HG03175 (cell line): ENCODE measurements at regions not wholly inside any gene's neighbourhood (a gene's known extent, or its start where the extent isn't known, plus 50 kb on each side); places are given as distances from the start of the nearest gene placed in this dataset.

ENCODE experiments used
- ATAC-seq: cut with Tn5 transposase; IDR thresholded peaks from one replicate; pipeline ENCODE4 v1.9.1; 2021; ENCODE audit warnings: mild to moderate bottlenecking, moderate library complexity; ENCODE audit not compliant: unreplicated experiment

DNA sequence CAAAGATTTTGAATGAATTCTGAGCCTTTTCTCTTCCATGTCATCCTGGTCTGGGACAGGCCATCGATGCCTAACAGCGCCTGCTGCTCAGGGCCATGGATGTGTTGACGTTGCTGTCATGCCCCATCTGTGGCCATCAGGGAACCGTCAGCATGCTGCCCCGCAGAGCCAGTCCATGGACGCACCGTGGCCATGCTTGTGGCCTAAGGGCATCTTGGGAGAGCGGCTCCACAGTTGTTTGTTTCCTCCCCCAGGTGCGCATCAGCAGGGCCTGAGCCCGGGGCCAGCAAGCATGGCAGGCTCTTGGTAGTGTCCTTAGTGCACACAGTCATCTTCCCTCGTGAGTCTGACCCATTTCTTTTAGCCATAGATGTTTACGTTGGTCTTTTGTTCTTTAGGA lies 142.7 kb downstream of the VAPA start:
- ATAC-seq = no peak

DNA sequence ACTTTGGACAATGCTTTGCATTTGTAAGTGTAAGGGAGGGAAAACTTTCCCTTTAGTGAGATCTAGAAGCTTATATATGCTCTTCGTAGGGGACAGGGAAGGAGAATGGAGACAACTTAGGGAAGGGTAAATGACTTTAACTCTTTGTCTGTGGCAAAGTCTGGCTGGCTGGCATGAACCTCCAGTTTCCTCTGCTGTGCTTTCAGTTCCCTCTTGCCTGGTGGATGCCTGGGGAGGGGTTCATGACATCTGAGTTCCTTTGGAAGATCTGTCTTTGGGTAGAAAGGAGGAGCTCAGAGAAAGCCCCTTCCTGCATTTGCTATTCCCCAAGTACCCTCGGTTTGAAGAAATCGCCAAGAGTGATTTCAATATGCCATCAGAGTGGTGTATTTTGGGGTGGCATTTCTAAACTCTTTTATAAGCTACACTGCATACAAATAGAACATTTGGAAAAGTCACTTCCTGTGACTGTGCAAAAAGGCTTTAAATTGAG lies 143.6 kb downstream of the VAPA start:
- ATAC-seq = no peak

DNA sequence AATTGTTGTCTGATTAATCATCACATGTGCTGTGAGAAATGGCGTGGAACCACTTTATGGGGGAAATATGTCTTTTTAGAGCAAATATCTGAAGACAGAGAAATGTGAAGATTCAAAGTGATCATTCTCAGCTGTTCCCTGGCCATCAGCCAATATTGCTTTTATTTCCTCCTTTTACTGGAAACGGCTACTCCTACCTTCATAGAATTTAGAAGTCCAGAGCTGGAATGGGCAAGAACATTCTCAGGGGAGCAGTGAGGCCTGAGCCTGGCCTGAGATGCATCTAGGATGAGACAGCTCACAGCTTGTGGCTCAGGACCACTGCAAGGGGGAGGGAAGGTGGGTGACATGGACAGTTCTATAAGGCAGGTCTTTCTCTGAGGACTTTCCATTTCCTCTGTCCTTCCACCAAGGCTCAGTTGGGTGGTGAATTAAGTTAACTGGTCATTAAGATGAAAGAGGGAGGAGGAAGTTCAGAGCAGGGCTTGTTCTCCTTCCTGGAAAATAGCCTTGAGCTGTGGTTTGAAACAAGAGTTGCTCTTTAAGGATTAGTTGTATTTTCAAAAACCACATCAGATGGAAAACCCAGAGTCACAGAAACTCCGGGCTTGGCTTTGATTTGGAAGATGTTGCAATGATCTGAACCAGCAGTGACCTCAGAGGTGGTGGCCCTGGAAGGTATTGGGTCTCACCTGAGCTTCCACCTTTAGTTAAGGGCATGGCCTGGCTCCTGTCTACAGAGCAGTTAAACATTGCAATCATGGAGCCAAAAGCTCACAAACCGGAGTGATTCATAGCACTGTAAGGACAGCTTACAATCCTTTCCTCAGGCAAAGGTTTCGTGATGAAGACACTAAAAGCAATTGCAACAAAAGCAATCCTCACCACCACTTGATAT lies 144.3 kb downstream of the VAPA start:
- no peak for ATAC-seq

GRCh38 chr18:10059610-10060468 lies 146.0 kb downstream of the VAPA start:
- ATAC-seq = no peak

GRCh38 chr18:10060469-10060782 lies 146.6 kb downstream of the VAPA start:
- no peak for ATAC-seq

GRCh38 chr18:10060841-10061240 lies 147.0 kb downstream of the VAPA start:
- ATAC-seq = no peak

- ATAC-seq = no peak
Measured at GRCh38 chr18:10061566-10062140, 147.8 kb downstream of the VAPA start.

DNA sequence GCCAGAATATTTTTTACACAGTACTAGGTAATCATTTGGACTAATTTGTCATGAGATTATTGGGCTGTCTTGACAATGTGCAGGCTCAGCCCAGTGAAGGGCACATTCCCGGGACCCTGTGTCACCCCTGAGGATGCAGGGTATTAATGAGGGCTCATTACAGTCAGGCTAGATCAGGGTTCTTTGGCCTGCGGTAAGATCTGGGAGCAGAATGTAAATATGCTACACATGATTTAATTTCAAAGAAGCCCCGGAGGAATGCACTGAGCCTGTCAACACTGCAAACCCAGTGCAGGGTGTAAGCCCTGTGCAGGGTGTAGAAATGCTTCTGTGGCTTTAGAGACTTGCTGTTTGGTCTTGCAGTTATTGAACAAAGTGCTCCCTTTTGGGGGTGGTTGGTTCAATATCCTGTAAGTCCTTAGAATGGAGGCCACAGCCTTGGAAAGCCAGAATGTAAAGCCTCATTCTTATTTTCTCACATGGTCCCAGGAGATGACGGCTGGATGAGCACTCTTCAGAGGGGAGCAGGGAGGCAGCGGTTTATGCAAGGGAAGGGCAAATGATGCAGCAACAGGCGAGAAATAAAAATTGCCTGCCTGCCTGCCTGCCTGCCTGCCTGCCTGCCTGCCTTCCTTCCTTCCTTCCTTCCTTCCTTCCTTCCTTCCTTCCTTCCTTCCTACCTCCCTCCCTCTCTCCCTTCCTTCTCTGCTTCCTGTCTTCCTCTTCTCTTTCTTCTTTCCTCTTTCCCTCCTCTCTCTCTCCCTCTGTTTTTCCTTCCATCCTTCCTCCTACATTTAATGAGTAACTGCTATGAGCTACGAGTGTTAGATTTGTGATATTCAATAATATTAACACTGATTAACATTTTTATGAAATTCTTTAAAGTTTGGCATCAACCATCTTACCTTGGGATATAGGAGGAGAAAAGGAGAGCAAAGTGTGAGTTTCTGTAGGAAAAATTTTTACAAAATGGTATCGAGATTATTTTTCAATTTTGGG lies 148.8 kb downstream of the VAPA start:
- ATAC-seq = no peak

- no peak for ATAC-seq
Measured at GRCh38 chr18:10063489-10063888, 149.7 kb downstream of the VAPA start.

DNA sequence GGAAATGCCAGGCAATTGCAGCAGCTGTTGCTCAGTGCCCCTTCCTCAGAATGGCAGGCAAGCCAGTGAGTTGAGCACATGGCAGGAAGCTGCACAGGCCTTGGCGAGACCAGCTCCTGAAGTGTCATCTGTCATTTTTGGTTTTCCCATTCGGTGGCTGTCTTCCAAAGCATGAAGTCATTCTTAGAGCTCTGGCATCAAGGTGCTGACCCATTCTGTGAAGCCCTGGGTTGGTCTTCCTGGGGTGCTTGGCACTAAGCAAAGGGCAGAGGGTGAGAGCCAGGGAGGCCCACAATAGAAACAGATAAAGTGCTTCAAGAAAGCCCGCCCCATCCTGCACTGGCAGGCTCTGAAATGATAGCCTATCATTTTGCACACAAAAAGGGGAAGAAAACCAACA lies 150.5 kb downstream of the VAPA start:
- no peak for ATAC-seq

- ATAC-seq = no peak
Measured at GRCh38 chr18:10065296-10065695, 151.5 kb downstream of the VAPA start.

DNA sequence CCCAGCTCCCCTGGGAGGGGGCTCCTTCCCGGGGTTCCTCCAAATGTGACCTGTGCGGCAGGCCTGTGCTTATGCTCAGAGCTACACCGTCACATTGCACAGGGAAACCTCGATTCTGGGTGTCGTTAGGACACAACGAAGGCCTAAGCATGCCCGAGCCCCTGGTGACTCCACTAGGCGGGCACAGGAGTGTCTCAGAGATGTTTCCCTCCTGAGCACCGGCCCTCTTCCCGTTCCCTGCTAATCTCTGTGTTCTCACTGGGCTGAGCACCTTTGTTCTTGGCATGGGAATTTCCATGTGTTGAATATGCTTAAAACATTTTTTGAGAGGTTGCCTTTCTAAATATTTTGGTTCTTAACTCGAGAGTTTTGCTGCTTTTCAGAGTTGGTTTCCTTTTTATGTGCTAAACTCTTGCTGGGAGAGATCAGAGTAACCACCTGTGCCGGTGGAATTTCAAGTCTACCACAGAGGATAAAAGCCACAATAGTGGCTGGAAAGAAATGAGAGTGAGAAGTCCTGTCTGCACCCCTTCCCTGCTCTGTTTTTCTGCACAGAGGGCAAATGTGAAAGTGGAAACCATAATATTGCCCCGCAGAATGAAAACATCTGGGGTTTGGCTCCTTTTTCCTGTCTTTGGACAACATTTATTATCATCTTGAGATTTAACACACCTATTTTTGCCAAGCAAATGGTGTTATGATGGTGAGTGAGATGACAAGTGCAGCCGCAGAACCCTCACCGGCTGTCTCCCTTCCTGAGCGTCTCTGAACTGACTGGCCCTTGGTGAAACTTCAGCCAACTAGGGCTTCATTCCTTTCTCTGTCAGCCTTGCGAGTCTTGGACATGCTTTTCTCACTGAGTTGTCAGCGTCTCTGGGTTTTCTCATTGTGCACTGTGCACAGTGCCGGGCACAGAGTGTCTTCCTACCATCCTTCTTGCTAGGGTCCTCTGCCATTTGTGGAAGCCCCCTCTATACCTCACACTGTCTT lies 154.1 kb downstream of the VAPA start:
- ATAC-seq = no peak

DNA sequence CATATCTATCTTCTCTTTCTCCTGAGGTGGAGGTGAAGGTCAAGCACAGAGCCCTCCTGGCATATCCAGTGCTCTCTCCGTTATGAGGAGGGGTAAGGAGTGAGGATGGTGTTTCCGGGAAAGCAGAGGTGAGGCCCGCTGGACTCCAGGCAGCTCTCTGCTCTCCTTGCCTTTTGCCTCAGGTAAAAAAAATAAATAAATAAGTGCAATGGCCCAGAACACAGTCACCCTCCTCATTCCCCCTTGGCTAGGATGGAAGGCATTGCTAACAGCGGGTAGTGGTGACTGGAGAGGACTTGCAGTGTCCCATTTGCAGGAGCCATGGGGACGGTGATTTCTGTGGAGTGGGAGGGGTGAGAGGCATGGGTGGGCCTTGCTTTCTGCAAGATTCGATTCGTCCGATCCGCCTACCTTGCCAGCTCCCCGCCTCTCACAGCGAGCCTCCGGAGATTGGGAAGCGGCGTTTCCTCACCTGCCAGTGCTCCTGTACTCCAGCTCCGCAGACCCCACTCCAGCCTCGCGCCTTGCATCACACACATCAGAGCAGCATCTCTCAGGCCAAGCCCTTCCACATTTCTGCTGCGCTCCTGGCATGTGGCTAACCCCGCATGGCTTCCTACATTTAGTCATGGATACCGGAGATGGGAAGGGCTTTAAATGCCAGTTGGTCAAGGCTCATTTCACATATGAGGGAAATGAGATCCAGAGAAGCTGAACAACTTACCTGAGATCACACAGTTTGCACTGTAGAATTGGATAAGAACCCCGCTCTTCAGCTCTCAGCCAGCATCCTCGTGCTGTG lies 155.2 kb downstream of the VAPA start:
- no peak for ATAC-seq

DNA sequence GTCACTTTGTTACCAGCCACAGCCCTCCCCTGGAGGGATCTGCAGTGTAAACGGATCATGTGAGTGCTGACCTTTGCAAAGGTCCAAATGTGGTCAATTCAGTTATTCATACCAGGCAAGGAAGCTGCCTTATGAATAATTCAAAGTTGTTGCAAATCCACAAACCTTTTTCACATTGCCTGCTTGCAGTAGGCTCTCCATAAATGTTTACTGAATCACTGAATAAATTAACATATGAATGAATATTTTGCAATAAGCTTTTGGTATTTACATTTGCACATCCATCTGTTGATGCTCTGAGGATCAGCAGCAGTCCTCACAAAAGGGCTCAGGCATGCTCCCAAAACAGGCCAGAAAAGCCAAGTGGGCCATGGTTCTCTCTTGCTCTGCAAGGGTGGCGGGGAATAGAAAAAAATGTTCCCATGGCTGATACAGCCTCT lies 156.8 kb downstream of the VAPA start:
- ATAC-seq = no peak

DNA sequence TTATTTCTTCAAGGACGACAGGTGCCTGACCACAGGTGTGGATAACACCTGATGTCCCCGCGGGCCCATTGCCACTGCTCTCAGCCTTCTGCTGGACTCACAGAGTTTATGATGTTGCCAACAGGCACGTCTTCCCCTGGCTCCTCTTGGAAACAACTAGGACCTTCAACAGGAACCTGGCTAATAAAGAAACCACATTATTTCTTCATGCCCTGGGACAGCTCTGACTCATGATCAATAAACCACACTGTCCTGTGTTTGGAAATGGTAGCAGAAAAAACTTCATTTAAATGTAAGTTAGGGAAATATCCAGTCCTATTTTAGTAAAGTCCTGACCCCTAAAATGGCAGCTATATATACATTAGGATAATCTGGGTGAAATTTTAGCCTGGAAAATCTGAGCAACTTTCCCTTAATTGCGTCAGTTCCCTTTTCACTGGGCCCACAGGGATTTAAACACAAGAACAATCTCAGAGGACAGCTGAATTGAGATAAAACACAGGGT lies 158.9 kb downstream of the VAPA start:
- ATAC-seq = no peak

DNA sequence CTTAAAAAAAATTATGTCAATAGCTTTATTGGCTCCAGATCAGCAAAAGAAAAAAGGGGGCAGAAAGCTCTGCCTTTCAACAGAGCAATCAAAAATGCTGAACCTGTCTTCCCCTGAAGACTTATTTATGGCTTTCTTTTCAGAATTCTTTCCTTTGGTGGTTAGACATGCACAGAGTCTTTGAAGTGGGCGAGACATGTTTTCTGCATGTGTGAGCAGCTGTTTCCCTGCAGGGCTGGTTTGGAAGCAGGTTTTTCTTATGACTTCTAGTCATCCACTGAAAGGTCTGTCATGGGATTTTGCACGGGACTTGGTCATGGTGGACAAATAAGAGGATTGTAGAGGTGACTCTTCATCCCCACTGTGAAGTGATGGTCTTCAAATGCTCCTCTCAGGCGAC lies 160.3 kb downstream of the VAPA start:
- no peak for ATAC-seq

GRCh38 chr18:10074728-10075127 lies 160.9 kb downstream of the VAPA start:
- no peak for ATAC-seq

DNA sequence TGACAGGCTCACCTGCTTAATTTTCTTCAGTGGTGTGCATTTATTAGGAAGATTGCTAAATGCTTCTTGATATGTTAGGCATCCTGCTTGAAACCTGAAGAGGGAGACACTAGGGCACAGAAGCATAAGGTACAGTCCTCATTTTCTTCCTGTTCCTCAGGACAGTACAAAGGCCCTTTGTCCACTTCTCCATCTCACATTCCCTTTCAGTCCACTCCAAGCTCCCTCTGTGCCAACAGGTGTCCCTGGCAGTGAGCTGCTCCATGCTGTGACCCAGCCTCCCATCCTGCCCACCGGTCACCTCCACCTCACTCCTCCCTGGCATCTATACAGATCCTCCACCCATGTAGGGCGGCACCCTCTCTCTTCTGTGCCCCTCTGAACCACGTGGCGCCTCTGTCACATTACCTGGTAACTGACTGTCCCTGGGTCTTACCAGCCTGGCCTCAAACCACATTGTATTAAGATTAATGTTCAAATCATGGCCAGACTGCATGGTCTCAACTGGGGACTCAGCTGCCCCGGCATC lies 162.8 kb downstream of the VAPA start:
- ATAC-seq = no peak
